GM21526 (cell line): ENCODE measurements at regions not wholly inside any gene's neighbourhood (a gene's known extent, or its start where the extent isn't known, plus 50 kb on each side); places are given as distances from the start of the nearest gene placed in this dataset.
A peak's percentile ranks its signal among the peaks of the same experiment; 100 is the strongest.
"Not testable (repeated sequence)": the region's sequence is repeated elsewhere in the genome, so short reads cannot be mapped to it uniquely, and the experiment has no call there.

Experiments
- ATAC-seq: cut with Tn5 transposase; IDR thresholded peaks from one replicate; pipeline ENCODE4 v1.9.1; 2021; ENCODE audit warnings: moderate library complexity; ENCODE audit not compliant: unreplicated experiment, low FRiP score

DNA sequence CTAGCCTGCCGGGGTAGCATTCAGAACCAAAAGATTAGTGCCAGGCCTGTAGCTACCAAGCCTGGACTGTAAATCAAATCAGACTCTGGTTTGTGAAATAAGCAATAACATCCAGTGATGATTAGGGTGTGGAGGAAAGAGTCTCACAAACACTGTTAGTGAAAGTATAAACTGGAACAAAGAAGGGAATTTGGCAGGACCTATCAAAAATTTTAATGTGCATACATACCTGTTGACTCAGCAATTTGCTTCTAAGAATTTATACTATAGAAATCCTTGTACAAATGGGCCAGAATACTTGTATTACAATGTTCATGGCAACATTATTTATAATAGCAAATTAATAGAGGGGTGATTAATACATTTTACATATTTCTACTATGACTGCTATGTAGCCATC, 109.8 kb upstream of the WARS2 start:
- ATAC-seq = no peak

DNA sequence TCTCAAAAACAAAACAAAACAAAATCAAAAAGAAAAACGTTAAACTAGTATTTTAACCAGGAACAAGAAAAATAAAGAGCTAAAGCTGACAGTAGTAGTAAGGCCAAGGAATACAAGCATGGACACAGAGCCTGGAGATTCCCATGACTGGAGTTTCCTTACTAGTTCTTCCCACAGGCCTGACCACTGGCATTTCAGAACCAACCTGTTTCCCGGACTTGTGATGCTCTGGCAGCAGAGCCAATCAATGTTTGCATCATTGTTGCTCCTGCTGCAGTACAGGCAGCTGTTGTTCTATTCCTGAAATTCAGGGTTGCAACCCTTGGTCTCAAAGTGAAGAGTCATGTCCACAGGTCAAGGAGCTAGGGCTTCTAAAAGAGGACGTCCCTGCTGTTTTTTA, 111.3 kb upstream of the WARS2 start:
- no peak for ATAC-seq

DNA sequence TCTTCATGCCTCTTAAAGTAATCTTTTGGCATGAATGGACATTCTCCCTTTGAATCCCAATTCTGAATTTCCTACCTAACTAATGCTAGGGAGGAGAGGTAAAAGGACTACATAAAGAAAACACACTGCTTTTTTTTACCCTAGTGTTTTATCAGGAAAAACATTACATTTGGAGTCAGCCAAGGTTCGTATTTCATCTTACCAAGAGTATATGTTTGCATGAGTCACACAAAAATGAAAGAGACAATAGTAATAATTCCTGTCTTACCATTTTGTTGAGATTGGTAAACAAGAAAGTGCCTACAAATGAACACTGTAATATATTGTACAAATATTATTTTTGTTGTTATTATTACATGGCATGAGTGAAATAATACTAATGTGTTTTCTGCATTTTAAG, 112.9 kb upstream of the WARS2 start:
- no peak for ATAC-seq

DNA sequence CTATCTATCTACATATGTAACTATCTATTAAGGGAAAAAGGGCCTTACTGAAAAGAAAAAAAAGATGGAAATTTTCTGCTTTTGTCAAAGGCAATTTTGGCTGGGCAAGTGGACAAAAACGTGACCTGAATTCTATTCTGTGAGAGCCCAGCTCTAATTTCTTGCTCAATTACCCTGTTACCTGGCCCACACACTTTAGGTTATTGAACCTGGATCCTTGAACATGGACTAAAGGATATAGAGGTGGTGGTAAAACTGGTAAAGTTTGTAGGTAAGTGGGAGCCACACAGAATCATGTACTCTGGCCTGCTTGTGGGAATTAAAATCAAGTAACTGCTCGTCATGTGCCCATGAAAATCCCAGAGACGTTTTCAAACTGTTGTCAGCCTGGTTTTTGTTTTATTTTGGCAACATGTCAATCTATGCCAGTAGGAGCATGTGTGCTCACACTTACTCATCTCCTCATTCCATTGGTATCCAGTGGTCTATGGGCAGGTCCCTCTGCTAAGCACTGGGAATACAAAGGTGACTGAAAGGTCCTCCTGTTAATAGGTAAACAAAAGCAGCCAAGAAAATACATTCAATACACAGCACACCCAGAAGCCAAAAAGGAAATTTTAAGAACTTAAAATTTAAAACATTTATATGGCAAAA, 113.7 kb upstream of the WARS2 start:
- ATAC-seq = no peak

DNA sequence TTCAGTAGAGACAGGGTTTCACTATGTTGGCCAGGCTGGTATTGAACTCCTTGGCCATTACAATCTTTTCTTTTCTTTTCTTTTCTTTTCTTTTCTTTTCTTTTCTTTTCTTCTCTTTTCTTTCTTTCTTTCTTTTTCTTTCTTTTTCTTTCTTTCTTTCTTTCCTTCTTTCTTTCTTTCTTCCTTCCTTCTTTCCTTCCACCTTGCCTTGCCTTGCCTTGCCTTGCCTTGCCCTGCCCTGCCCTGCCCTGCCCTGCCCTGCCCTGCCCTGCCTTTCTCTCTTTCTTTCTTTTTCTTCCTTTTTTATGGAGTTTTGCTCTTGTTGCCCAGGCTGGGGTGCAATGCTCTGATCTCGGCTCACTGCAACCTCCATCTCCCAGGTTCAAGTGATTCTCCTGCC, 112.5 kb upstream of the HAO2 start:
- not testable (repeated sequence) for ATAC-seq

DNA sequence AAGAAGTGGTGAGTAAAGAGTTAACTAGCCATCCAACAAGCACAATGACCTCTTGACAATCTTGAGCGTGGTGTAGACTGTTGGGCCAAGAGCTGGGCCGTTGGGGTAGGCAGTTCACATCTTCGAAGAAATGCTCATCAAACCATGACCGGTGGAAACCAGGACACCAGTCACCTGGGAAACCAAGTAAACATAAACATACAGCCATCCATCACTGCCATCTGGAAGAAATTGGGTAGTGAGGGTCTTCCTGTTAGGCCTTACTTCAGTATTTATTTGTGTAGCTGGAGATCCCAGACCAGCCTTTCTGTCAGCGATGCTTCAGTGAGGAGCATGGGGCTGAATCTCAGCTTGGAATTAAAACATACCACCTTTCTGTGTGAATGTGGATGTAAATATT, 108.1 kb upstream of the HAO2 start:
- no peak for ATAC-seq

DNA sequence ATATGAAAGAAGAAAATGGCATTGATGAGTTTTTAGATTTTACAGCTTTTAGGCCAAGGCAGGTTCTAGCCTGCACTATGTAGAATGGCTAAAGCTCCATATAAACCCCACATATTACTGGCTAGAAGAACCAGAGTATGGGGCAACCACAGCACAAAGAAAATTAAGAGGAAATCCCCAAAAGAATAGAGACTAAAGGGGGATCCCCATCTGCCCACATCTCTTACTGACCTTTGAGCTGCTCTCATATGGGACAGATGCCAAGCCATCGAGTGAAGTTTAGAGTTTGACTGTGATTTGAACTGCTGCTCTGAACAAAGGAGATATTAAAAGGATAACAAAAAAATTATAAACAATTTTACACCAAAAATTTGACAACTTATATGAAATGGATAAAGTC, 102.2 kb upstream of the HAO2 start:
- peak; percentile 84 for ATAC-seq

DNA sequence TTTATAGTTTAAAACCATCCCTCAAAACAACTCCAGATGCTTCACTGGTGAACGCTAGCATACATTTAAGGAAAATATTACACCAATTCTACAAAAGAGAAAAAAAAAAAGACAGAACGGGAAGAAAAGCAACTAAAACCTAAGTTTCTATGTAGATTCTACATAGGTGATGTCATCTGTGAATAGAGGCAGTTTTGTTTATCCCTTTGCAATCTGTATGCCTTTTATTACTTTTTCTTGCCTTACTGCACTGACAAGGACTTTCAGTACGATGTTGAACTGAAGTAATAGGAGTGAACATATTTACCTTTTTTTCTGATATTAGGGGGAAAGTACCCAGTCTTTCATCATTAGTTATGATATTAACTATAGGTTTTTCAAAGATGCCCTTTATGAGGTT, 101.7 kb upstream of the HAO2 start:
- ATAC-seq = peak; percentile 26

DNA sequence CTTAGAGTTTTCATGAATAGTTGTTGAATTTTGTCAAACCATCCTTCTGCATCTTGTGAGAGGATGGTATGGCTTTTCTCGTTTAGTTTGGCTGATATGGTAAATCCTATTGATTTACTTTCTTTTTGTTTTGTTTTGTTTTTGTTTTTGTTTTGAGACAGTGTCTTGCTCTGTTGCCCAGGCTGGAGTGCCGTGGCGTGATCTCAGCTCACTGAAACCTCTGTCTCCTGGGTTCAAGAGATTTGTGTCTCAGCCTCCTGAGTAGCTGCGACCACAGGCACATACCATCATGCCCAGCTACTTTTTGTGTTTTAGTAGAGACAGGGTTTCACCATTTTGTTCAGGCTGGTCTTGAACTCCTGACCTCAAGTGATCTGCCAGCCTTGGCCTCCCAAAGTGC, 101.3 kb upstream of the HAO2 start:
- not testable (repeated sequence) for ATAC-seq

DNA sequence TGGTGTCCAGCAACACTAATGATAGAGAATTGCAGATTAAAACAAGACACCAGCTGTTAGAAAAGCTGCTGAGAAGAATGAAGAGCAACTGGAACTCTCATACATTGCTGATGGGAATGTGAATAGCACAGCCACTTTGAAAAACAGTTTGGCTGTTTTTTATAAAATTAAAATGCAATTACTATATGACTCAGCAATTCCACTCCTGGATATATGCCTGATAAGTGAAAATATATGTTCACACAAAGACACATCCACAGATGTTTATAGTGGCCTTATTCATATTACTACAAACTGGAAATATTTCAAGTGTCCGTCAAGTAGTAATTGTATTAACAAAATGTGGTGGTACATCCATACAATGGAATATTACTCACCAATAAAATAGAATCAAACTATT, 99.7 kb upstream of the HAO2 start:
- no peak for ATAC-seq

DNA sequence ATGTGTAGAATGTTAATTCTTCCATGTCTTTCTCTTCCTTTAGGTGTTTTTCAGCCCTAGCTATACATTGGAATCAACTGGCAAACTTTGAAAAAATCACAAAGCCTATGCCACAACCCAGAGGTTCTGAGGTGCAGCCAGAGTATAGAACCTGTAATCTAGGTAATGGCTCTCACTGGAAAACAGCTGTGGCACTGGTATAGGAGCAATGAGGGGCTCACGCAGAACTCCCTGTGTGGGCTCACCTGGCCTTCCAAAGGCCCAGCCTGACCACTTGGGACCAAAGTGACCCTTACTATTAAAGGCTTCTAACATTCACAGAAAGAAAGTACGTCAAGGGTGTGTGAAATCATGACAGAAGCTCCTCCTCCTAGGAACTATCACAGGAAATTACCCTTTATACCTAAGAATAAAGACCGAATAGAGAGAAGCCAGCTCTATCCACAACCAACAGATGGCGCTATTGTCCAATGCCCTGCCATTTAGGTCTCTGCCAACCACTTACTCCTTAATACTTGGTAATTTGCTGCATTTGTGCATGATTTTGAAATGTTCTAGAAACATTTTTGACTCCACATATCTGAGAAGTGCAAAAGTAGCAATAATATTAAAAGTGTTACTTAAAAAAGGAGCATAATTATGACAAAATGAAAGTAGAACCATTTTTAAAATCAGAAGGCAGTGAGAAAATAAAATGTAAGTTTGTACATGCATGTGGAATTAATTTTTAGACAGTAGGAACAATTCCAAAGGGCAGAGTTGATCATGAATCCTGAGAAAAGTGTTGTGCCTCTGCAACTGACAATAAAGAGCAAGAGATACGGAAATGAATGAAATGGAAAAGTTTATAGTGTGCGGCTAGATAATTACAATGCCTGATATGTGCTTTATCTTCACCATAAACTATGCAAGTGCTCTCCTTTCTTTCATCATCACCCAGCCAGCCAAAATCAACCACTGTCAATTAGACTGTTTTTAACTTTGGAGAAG, 93.1 kb upstream of the HAO2 start:
- no peak for ATAC-seq

DNA sequence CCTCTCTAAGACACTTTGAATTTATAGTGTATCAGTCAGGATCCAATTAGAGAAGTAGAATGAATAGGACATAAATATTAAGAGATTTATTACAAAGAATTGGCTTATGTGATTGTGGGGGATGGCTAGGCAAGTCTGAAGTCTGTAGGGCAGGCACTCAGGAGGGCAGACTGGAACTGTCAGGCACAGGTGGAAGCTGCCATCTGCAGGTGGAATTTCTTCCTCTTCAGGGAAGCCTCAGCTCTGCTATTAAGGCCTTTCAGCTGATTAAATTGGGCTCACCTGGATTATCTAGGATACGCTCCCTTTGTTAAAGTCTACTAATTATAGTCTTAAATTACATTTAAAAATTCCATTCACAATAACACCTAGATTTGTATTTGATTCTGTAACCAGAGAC, 92.0 kb upstream of the HAO2 start:
- ATAC-seq = no peak

DNA sequence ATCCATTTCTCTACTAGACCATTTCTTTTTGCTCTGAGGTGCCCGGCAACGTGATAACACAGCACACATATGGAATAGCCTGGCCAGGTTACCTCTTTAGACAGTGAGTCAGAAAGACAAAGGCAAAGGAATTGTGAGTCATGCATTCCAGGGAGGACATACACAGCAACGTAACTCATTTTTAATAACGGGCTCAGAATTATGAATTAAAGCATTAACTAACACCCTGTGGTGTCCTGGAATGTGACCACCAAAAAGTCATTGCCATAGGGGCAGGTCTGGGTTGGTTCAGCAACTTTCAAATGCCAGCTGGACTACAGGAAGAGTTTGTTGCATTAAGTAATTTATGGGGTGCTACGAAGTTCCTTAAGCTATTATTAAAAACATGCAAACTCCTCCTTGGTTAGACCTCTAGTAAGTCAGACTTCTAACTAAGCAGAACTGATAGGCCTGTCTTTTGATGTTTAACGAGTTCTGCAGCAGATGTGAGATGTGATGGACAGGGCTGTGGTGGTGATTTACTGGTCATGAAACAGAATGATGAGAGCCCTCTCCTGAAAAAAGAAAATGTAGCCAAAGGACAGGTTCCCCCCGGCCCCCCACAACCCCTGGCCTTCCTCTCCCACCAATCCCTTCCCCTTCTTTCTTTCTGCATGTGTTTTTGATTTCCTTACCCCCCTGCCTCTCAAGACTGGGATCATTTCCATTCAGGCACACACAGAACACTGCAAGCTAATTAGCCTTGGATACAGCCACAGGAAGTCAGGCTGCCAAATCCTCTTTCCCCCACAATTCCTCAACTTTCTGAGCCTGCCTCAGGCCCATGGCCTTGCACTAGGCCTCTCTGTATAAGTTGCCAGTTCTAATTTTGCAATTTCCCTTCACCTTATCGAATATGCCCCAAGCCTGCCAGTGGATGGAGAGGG, 88.9 kb upstream of the HAO2 start:
- no peak for ATAC-seq

DNA sequence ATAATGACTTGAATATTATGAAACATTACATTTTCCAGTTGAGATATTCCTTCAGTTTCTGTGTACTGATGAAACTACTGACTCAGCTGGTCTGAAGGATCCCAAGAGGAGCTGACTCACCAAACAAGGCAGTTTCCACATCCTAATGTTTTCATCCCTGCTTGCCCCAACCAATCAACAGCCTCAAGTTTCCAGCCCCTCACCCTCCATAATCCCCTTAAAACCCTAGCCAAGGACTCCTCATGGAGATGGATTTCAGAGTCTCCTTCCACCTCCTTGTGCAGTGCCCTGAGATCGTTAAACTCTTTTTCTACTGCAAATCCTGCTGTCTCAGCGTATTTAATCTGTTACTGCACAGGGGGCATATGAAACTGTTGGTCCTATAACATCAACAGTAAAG, 83.1 kb upstream of the HAO2 start:
- no peak for ATAC-seq

DNA sequence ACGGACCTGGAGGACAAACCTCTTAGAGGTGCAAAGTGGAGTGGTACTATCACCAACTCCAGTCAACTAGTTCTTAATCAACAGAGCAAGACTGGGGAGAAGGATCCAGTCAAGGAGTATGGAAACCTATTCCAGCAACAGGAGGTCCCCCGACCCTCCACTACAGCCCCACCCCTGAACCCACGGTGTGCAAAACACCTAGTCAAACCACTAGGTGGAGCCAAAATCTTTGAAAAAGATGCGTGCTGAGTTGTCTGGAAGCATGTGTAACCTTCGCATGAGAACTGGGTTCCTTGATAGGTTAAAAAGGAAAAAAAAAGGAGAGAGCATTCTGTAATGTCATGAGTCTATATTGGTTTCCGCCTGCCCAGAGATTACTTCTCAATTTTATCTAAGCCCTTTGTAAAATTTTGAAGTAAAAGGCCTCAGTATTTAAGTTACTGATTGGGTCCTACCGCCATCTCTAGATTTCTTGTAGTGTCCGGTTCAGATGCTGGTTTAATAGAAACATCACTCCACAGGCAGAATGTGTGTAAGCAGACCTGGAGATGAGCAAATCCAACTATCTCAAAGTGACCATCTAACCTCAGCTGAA, 81.9 kb upstream of the HAO2 start:
- no peak for ATAC-seq

DNA sequence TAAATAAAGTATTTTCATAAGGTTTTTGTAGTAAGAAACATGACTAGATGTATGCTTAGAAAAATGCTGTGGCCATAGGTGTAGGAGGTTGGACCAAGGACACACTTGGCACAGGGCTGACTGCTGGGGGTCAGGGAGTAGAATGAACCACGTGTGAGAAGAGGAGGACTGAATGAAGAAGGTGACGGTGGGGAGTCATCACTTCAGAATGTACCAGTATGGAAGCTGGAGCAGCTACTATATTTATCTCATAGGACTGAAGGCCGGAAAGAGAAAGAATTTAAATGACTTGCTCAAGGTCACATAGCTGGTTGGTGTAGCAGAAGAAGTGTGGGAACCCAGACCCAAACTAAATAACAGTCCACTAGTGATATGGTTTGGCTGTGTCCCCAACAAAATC, 79.8 kb upstream of the HAO2 start:
- ATAC-seq = no peak

DNA sequence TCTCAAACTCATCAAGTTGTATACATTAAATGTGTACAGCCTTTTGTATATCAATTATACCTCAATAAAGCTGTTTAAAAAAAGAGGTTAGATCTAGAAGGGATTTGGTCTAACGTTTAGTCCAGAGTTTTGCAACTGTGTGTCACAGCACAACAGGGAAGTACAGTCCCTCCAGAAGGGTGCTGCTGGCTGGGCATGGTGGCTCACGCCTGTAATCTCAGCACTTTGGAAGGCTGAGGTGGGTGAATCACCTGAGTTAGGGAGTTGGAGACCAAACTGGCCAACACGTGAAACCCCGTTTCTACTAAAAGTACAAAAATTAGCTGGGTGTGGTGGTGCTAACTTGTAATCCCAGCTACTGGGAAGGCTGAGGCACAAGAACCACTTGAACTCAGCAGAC, 78.3 kb upstream of the HAO2 start:
- ATAC-seq = no peak

DNA sequence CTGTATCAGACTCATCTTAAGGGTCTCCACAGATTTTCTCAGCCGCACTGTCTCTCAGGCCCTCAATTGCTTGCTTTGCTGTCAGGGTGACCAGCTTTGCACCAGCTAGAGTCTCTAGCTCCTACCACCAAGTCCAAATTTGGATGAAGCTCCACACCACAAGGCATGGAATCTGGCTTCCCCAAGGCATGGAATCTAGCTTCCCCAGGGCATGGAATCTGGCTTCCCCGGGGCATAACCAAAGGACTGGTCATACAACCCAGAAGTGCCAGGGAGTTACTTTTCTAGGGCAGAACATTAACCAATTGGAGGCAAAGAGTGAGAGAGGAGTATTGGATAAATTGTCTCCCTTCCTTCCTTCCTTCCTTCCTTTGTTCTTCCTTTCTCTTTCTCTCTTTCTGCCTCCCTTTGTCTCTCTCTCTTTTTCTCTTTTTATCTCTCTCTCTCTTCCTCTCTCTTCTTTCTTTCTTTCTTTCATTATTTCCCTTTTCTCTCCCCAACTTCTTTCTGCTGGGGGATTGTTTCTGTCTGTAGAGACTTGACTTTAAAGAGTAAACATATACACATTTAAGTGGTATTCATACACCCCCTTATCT, 76.9 kb upstream of the HAO2 start:
- no peak for ATAC-seq

DNA sequence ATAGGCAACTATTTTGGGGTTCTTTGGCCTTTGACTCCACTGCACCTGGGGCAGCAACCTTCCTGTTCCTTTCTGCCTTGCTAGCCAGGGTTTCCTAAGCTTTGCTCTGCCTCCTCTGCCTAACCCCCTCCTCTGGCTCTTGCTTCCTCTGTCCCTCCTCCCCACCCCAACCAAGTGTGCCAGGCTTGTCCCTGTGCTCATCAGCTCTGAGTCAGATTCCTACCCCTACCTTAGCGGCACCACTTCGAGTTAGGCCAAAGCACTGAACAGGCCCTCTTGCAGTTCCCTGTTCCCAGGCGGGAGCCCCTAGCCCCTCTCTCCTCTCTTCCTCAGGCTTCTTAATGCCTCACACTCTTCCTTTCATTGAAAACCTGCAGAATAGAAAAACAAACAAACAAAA, 74.8 kb upstream of the HAO2 start:
- ATAC-seq = no peak

DNA sequence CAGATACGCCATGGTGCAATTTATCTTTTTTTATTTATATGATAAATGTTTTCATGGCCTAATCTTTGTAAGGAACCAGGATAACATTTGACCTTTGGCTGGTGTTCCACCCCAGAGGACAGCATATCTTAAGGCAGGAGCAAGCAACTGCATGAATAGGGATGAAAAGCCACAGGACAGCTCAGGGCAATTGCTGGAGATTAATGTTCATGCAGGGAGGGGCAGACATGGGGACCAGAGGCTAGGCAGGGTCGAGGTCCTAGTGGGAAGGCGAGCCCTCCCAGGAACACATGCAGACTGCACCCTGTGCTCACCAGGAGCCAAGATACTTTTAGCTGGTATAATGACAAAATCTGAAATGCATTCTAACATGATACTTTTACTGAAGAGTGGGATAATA, 74.4 kb upstream of the HAO2 start:
- ATAC-seq = no peak
